ENCODE measurements at regions not wholly inside any gene's neighbourhood (a gene's known extent, or its start where the extent isn't known, plus 50 kb on each side); places are given as distances from the start of the nearest gene placed in this dataset.

- TF ChIP-seq CTCF (IDR thresholded peaks at IDR 0.05), result no peak
- no peak for TF ChIP-seq POLR2A (IDR thresholded peaks at IDR 0.05)
Observed at GRCh38 chr1:163471779-163472650, 150.3 kb downstream of the NUF2 start.
